SK-N-SH (cell line): ENCODE measurements at regions not wholly inside any gene's neighbourhood (a gene's known extent, or its start where the extent isn't known, plus 50 kb on each side); places are given as distances from the start of the nearest gene placed in this dataset.

Experiments used
- CTCF ChIA-PET: fragments of 300-600, 350-600 bp; formaldehyde crosslinking; extraction: SDS; loops from one replicate; lab custom pipeline; 2021; lab: Yijun Ruan, JAX
- POLR2A ChIA-PET: fragments of 350-600 bp; sonication (Branson Sonifier 250); formaldehyde crosslinking; extraction: SDS; loops from one replicate; lab custom pipeline; 2020; ENCODE audit warnings: antibody characterized with exemption, inconsistent platforms; lab: Yijun Ruan, JAX
- DNase-seq: peaks from one replicate; pipeline ENCODE4 v3.0.0; 2012
- H2AFZ ChIP-seq: fragments of 200-600 bp; sonication (generic); 2 replicates; pipeline ENCODE4 v1.8.1; 2016; ENCODE audit warnings: antibody characterized with exemption, mild to moderate bottlenecking, low read depth
- H3F3A ChIP-seq: fragments of 200-600 bp; sonication (generic); replicated peaks from 2 replicates; pipeline ENCODE3; 2016; ENCODE audit warnings: antibody characterized with exemption, mild to moderate bottlenecking; ENCODE audit not compliant: insufficient read depth
- H3K27ac ChIP-seq, 2 experiments: fragments of 200-500 bp in 1 of 2; fragments of 200-600 bp in 1 of 2; sonication (Bioruptor generic) in 1 of 2; sonication (generic), shearing (Covaris generic) in 1 of 2; 2 replicates each; pipeline versions ENCODE4 v1.5.1 to v1.6.1; 2014 to 2016; ENCODE audit warnings: low read depth in 2 of 2, inconsistent platforms in 1 of 2, low read length in 1 of 2, mild to moderate bottlenecking in 1 of 2, mixed read lengths in 1 of 2
- H3K27me3 ChIP-seq: fragments of 200-600 bp; sonication (generic), shearing (Covaris generic); 2 replicates; pipeline ENCODE4 v1.6.1; 2016; ENCODE audit warnings: mixed run types; ENCODE audit not compliant: insufficient read depth
- H3K36me3 ChIP-seq, 2 experiments: fragments of 200-500 bp in 1 of 2; fragments of 200-600 bp in 1 of 2; sonication (Bioruptor generic) in 1 of 2; sonication (generic) in 1 of 2; replicated peaks in 1 of 2; 2 replicates each; pipeline versions ENCODE3 to v1.5.1; 2014 to 2016; ENCODE audit warnings: low read length in 1 of 2, mild to moderate bottlenecking in 1 of 2; ENCODE audit not compliant: insufficient read depth in 2 of 2, control insufficient read depth in 1 of 2
- H3K4me1 ChIP-seq, 2 experiments: fragments of 200-500 bp in 1 of 2; fragments of 200-600 bp in 1 of 2; sonication (Bioruptor generic) in 1 of 2; sonication (generic), shearing (Covaris generic) in 1 of 2; 2 replicates each; pipeline versions ENCODE4 v1.5.1 to v1.6.1; 2014 to 2016; ENCODE audit warnings: low read depth in 1 of 2, low read length in 1 of 2, mixed run types in 1 of 2; ENCODE audit not compliant: insufficient read depth in 2 of 2, control insufficient read depth in 1 of 2
- H3K4me2 ChIP-seq: fragments of 200-600 bp; sonication (generic), shearing (Covaris generic); 2 replicates; pipeline ENCODE4 v1.6.1; 2017; ENCODE audit warnings: mixed run types
- H3K4me3 ChIP-seq, 2 experiments: fragments of 200-500 bp in 1 of 2; fragments of 200-600 bp in 1 of 2; sonication (Bioruptor generic) in 1 of 2; sonication (generic), shearing (Covaris generic) in 1 of 2; 2 replicates each; pipeline versions ENCODE4 v1.5.1 to v1.8.1; 2014 to 2016; ENCODE audit warnings: low read depth in 2 of 2, inconsistent platforms in 1 of 2, low read length in 1 of 2, mild to moderate bottlenecking in 1 of 2, mixed read lengths in 1 of 2, moderate library complexity in 1 of 2
- H3K79me2 ChIP-seq: fragments of 200-600 bp; sonication (generic); 2 replicates; pipeline ENCODE4 v1.8.1; 2017; ENCODE audit warnings: mild to moderate bottlenecking; ENCODE audit not compliant: insufficient read depth
- H3K9ac ChIP-seq: fragments of 200-600 bp; sonication (generic); 2 replicates; pipeline ENCODE4 v1.6.1; 2017; ENCODE audit warnings: mixed run types
- H3K9me2 ChIP-seq: fragments of 200-600 bp; sonication (generic); 2 replicates; pipeline ENCODE4 v1.6.1; 2017; ENCODE audit warnings: mixed run types
- H3K9me3 ChIP-seq: fragments of 200-600 bp; sonication (generic); 2 replicates; pipeline ENCODE4 v1.6.1; 2017; ENCODE audit warnings: mixed run types, mild to moderate bottlenecking, moderate library complexity
- H4K20me1 ChIP-seq: fragments of 200-600 bp; sonication (generic); 2 replicates; pipeline ENCODE4 v1.6.1; 2017; ENCODE audit warnings: mild to moderate bottlenecking, mixed run types; ENCODE audit not compliant: insufficient read depth
- CTCF ChIP-seq: fragments of 200-600 bp; sonication (generic); IDR thresholded peaks from 2 replicates; pipeline ENCODE4 v1.6.1; 2017; ENCODE audit warnings: antibody characterized with exemption, mild to moderate bottlenecking, moderate library complexity
- ELF1 ChIP-seq: IDR thresholded peaks from 2 replicates; pipeline ENCODE4 v1.4.0; 2012
- EZH2phosphoT487 ChIP-seq: fragments of 200-600 bp; sonication (generic); IDR thresholded peaks from 2 replicates; pipeline ENCODE4 v1.6.1; 2017; ENCODE audit warnings: low read depth, mixed run types, mild to moderate bottlenecking, antibody characterized with exemption, moderate library complexity, borderline replicate concordance
- GATA2 ChIP-seq: sonication (generic); formaldehyde crosslinking; IDR thresholded peaks from 2 replicates; pipeline ENCODE4 v1.5.0; 2020; ENCODE audit warnings: mild to moderate bottlenecking, missing genetic modification reagents
- MAX ChIP-seq: IDR thresholded peaks from 2 replicates; pipeline ENCODE4 v1.4.0; 2012; ENCODE audit warnings: low read depth
- MEF2A ChIP-seq: IDR thresholded peaks from 2 replicates; pipeline ENCODE4 v1.4.0; 2012; ENCODE audit warnings: low read depth, borderline replicate concordance
- NFIC ChIP-seq: IDR thresholded peaks from 2 replicates; pipeline ENCODE4 v1.4.0; 2012; ENCODE audit warnings: borderline replicate concordance
- REST ChIP-seq: IDR thresholded peaks from 2 replicates; pipeline ENCODE4 v1.6.1; 2012; ENCODE audit warnings: mild to moderate bottlenecking, low read depth, low read length, moderate library complexity
- RXRA ChIP-seq: IDR thresholded peaks from 2 replicates; pipeline ENCODE4 v1.4.0; 2012; ENCODE audit warnings: low read depth, mild to moderate bottlenecking, borderline replicate concordance
- SIN3A ChIP-seq: IDR thresholded peaks from 2 replicates; pipeline ENCODE4 v1.6.1; 2012; ENCODE audit warnings: low read depth, mild to moderate bottlenecking, low read length, moderate library complexity, borderline replicate concordance
- TAF1 ChIP-seq: IDR thresholded peaks from 2 replicates; pipeline ENCODE4 v1.6.1; 2012; ENCODE audit warnings: low read depth, mild to moderate bottlenecking, low read length, moderate library complexity, borderline replicate concordance
- TEAD4 ChIP-seq: IDR thresholded peaks from 2 replicates; pipeline ENCODE4 v1.4.0; 2012; ENCODE audit warnings: mild to moderate bottlenecking, borderline replicate concordance; ENCODE audit not compliant: insufficient read depth
- USF1 ChIP-seq: IDR thresholded peaks from 2 replicates; pipeline ENCODE4 v1.4.0; 2012; ENCODE audit warnings: low read depth, borderline replicate concordance
- USF2 ChIP-seq: fragments of 150-350 bp; IDR thresholded peaks from 2 replicates; pipeline ENCODE4 v1.6.1; 2017; ENCODE audit warnings: antibody characterized with exemption, low read length, low read depth, borderline replicate concordance
- WGBS: methylation state at CpG from one replicate; pipeline ENCODE4 v1.1.6; 2017; ENCODE audit warnings: low lambda C conversion rate; 5-methylcytosine and 5-hydroxymethylcytosine counted together

GRCh38 chr6:66103354-66103753, 396.3 kb upstream of the EYS start:
- Histone ChIP-seq H3F3A (no peaks in the 10 kb centered on the region), H3K4me3 (no peak overlapping the region), H4K20me1 (no peaks in the 10 kb centered on the region), H3K36me3 (no peaks in the 10 kb centered on the region), H3K9ac (no peak overlapping the region), H3K27me3 (no peaks in the 10 kb centered on the region), H3K4me1 (no peaks in the 10 kb centered on the region), H3K9me2 (no peaks in the 10 kb centered on the region), H3K79me2 (no peaks in the 10 kb centered on the region), H3K9me3 (no peaks in the 10 kb centered on the region), H3K27ac (no peak overlapping the region), H3K4me2 (no peak overlapping the region), H2AFZ (no peak overlapping the region)
- TF ChIP-seq MAX (no peak), MEF2A (no peak), ELF1 (no peak), REST (no peak), EZH2phosphoT487 (no peak), SIN3A (no peak), USF1 (no peak), RXRA (no peak), GATA2 (no peak), TAF1 (no peak), NFIC (no peak), TEAD4 (no peak), CTCF (no peak), USF2 (no peak)
- WGBS: 42% methylated on average over 1 of the region's 1 CpG
- no peak for DNase-seq
- ChIA-PET POLR2A (no interaction called here), CTCF (no interaction called here)
